ENCODE measurements at regions not wholly inside any gene's neighbourhood (a gene's known extent, or its start where the extent isn't known, plus 50 kb on each side); places are given as distances from the start of the nearest gene placed in this dataset.

DNA sequence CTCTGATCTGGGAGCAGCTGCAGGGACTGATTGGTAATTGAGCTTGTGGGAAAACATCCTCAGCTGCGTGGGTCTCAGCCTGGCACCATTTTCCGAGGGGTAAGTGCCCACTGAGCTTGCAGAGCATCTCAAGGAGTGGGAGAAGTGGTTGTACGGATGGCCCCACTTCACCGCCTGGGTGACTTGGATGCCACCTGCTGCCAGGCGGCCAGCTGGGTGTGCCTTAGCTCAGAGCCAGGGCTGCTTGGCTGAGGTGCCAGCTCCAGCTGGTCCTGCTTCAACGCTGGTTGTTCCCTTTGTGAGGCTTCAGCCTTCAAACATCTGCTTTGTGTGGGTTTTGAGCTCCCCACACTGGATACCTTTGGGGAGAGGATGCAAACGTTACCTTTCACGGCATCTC is 482.7 kb upstream of the EEF2KMT start:
- DNase-seq (ENCODE audit: low read depth, low spot score) (no peak), ATAC-seq (no peak)
- no peaks in the 10 kb centered on the region for H3K4me1 ChIP-seq (ENCODE audit: control insufficient read depth in 1 of 2, insufficient read depth in 2 of 2, low read length in 2 of 2)
- H3K4me3 ChIP-seq (replicated peaks in 1 of 2; ENCODE audit: low read depth in 1 of 2, low read length in 2 of 2), result no peak overlapping the region
- no peak overlapping the region for H3K4me2 ChIP-seq (ENCODE audit: low read length)
- RAD21 ChIA-PET (ENCODE audit: low non-redundant PET in 1 of 2, low total read pairs in 2 of 2, uncharacterized antibody in 2 of 2, unreplicated experiment in 2 of 2), result no interaction called here
- no peaks in the 10 kb centered on the region for H4K20me1 ChIP-seq (ENCODE audit: insufficient read depth)
- H3K9me3 ChIP-seq (ENCODE audit: control insufficient read depth in 1 of 2, insufficient read depth in 1 of 2, low read depth in 1 of 2, low read length in 2 of 2), result no peaks in the 10 kb centered on the region
- BruUV-seq (replicated peaks), result no TSS peak
- intact Hi-C loops (cut with micrococcal nuclease), result no loop called here
- no peak overlapping the region for H3K27ac ChIP-seq (ENCODE audit: low read depth, low read length)
- no peak overlapping the region for H2AFZ ChIP-seq (ENCODE audit: low read depth, low read length, poor library complexity, severe bottlenecking)
- no peaks in the 10 kb centered on the region for H3K9me2 ChIP-seq (ENCODE audit: insufficient read depth)
- CTCF ChIA-PET, result no interaction called here
- POLR2A ChIA-PET, result no interaction called here
- no peak overlapping the region for H3K9ac ChIP-seq (ENCODE audit: low read length)
- no peaks in the 10 kb centered on the region for H3K79me2 ChIP-seq (ENCODE audit: insufficient read depth, low read length)
- TF ChIP-seq POLR2A (IDR thresholded peaks at IDR 0.05; ENCODE audit: borderline replicate concordance, extremely low read depth, insufficient read depth, insufficient read length) (no peak), RAD21 (IDR thresholded peaks at IDR 0.05; ENCODE audit: low read depth) (no peak), ELF1 (IDR thresholded peaks at IDR 0.05; ENCODE audit: borderline replicate concordance, low read depth) (no peak), ZNF274 (IDR thresholded peaks at IDR 0.05; ENCODE audit: low read depth, low read length) (no peak), EZH2phosphoT487 (IDR thresholded peaks at IDR 0.05; ENCODE audit: borderline replicate concordance) (no peak), FOSL1 (IDR thresholded peaks at IDR 0.05; ENCODE audit: low read depth) (no peak), EGR1 (IDR thresholded peaks at IDR 0.05; ENCODE audit: low read depth) (no peak), JUND (IDR thresholded peaks at IDR 0.05) (no peak), YY1 (IDR thresholded peaks at IDR 0.05; ENCODE audit: extremely low read depth, insufficient replicate concordance, low read depth, low read length) (no peak), CEBPB (IDR thresholded peaks at IDR 0.05; ENCODE audit: low read depth) (no peak), SRF (IDR thresholded peaks at IDR 0.05; ENCODE audit: low read depth) (no peak), ZBTB33 (IDR thresholded peaks at IDR 0.05; ENCODE audit: extremely low read depth, insufficient replicate concordance, low read length) (no peak), EZH2 (IDR thresholded peaks at IDR 0.05) (no peak), SIN3A (IDR thresholded peaks at IDR 0.05; ENCODE audit: low read depth) (no peak), POLR2AphosphoS5 (IDR thresholded peaks at IDR 0.05; ENCODE audit: low read depth, low read length) (no peak)
- TF ChIP-seq, protein P1, sequence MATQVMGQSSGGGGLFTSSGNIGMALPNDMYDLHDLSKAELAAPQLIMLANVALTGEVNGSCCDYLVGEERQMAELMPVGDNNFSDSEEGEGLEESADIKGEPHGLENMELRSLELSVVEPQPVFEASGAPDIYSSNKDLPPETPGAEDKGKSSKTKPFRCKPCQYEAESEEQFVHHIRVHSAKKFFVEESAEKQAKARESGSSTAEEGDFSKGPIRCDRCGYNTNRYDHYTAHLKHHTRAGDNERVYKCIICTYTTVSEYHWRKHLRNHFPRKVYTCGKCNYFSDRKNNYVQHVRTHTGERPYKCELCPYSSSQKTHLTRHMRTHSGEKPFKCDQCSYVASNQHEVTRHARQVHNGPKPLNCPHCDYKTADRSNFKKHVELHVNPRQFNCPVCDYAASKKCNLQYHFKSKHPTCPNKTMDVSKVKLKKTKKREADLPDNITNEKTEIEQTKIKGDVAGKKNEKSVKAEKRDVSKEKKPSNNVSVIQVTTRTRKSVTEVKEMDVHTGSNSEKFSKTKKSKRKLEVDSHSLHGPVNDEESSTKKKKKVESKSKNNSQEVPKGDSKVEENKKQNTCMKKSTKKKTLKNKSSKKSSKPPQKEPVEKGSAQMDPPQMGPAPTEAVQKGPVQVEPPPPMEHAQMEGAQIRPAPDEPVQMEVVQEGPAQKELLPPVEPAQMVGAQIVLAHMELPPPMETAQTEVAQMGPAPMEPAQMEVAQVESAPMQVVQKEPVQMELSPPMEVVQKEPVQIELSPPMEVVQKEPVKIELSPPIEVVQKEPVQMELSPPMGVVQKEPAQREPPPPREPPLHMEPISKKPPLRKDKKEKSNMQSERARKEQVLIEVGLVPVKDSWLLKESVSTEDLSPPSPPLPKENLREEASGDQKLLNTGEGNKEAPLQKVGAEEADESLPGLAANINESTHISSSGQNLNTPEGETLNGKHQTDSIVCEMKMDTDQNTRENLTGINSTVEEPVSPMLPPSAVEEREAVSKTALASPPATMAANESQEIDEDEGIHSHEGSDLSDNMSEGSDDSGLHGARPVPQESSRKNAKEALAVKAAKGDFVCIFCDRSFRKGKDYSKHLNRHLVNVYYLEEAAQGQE (IDR thresholded peaks at IDR 0.05; ENCODE audit: low read depth), result no peak
- TF ChIP-seq, protein P2, sequence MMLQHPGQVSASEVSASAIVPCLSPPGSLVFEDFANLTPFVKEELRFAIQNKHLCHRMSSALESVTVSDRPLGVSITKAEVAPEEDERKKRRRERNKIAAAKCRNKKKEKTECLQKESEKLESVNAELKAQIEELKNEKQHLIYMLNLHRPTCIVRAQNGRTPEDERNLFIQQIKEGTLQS (IDR thresholded peaks at IDR 0.05), result no peak
- H3K36me3 ChIP-seq (ENCODE audit: control insufficient read depth in 1 of 2, insufficient read depth in 2 of 2, low read length in 2 of 2), result no peaks in the 10 kb centered on the region
- peaks cover 56% of the 10 kb centered on the region for H3K27me3 ChIP-seq (ENCODE audit: insufficient read depth, low read length)
